HCT116 (cell line): ENCODE measurements at regions not wholly inside any gene's neighbourhood (a gene's known extent, or its start where the extent isn't known, plus 50 kb on each side); places are given as distances from the start of the nearest gene placed in this dataset.
A peak's percentile ranks its signal among the peaks of the same experiment; 100 is the strongest.

ENCODE experiments used
- ATAC-seq: fragments of 200-7000 bp; cut with Tn5 transposase; 2 replicates; pipeline ENCODE4 v1.9.1; 2020; ENCODE audit warnings: mild to moderate bottlenecking, moderate library complexity
- BruUV-seq: library from RNA; stranded (reverse); fragments of 400-500 nt; replicated peaks from 2 replicates; lab custom pipeline; 2021; lab: Mats Ljungman, UMichigan
- CTCF ChIA-PET: fragments of 300-600 bp; sonication (Branson Sonifier 250); formaldehyde crosslinking; loops from one replicate; lab custom pipeline; 2021; ENCODE audit warnings: antibody characterized with exemption; lab: Charles Lee
- POLR2A ChIA-PET: fragments of 300-600, 350-600 bp; sonication (Branson Sonifier 250); formaldehyde crosslinking; loops from one replicate; lab custom pipeline; 2021; ENCODE audit warnings: antibody characterized with exemption; lab: Charles Lee
- RAD21 ChIA-PET, 2 experiments: fragments of 300-600 bp; sonication (Branson Sonifier 250); formaldehyde crosslinking; loops; one replicate each; lab custom pipeline; 2023; ENCODE audit warnings: low total read pairs in 2 of 2; ENCODE audit not compliant: uncharacterized antibody in 2 of 2, unreplicated experiment in 2 of 2, low non-redundant PET in 1 of 2; lab: Charles Lee
- DNase-seq: peaks from one replicate; pipeline ENCODE4 v3.0.0-alpha.2; 2010; ENCODE audit warnings: low read depth, low spot score
- H2AFZ ChIP-seq: fragments of 200-600 bp; shearing (Covaris generic), sonication (generic); 2 replicates; pipeline ENCODE4 v1.6.1; 2017; ENCODE audit warnings: low read depth, mixed run types, mixed read lengths, antibody characterized with exemption, low read length; ENCODE audit not compliant: poor library complexity, severe bottlenecking
- H3K27ac ChIP-seq: 2 replicates; pipeline ENCODE4 v1.5.1; 2012; ENCODE audit warnings: low read depth, low read length
- H3K27me3 ChIP-seq: fragments of 200-600 bp; sonication (generic); 2 replicates; pipeline ENCODE4 v1.6.1; 2016; ENCODE audit warnings: mixed run types, low read length, mixed read lengths; ENCODE audit not compliant: insufficient read depth
- H3K36me3 ChIP-seq, 2 experiments: fragments of 200-500 bp in 1 of 2; fragments of 200-600 bp in 1 of 2; sonication (Bioruptor generic) in 1 of 2; sonication (generic) in 1 of 2; 2 replicates each; pipeline versions ENCODE4 v1.5.1 to v1.6.1; 2014 to 2016; ENCODE audit warnings: low read length in 2 of 2, inconsistent platforms in 1 of 2, mixed read lengths in 1 of 2, mixed run types in 1 of 2; ENCODE audit not compliant: insufficient read depth in 2 of 2, control insufficient read depth in 1 of 2
- H3K4me1 ChIP-seq, 2 experiments: fragments of 200-600 bp in 1 of 2; sonication (generic) in 1 of 2; 2 replicates each; pipeline versions ENCODE4 v1.5.1 to v1.6.1; 2012 to 2017; ENCODE audit warnings: low read length in 2 of 2, inconsistent platforms in 1 of 2, mild to moderate bottlenecking in 1 of 2, mixed read lengths in 1 of 2, mixed run types in 1 of 2, moderate library complexity in 1 of 2; ENCODE audit not compliant: insufficient read depth in 2 of 2, control insufficient read depth in 1 of 2
- H3K4me2 ChIP-seq: fragments of 200-600 bp; sonication (generic); 2 replicates; pipeline ENCODE4 v1.6.1; 2017; ENCODE audit warnings: mixed run types, low read length, mixed read lengths
- H3K4me3 ChIP-seq, 2 experiments: fragments of 200-600 bp in 1 of 2; sonication (generic) in 1 of 2; replicated peaks in 1 of 2; 2 replicates each; pipeline ENCODE4 v1.5.1; 2011 to 2016; ENCODE audit warnings: low read length in 2 of 2, control low read depth in 1 of 2, low read depth in 1 of 2, mild to moderate bottlenecking in 1 of 2, mixed read lengths in 1 of 2, mixed run types in 1 of 2
- H3K79me2 ChIP-seq: fragments of 200-600 bp; sonication (generic); 2 replicates; pipeline ENCODE4 v1.6.1; 2017; ENCODE audit warnings: mild to moderate bottlenecking, mixed run types, low read length, moderate library complexity, mixed read lengths; ENCODE audit not compliant: insufficient read depth
- H3K9ac ChIP-seq: fragments of 200-600 bp; sonication (generic); 2 replicates; pipeline ENCODE4 v1.6.1; 2016; ENCODE audit warnings: low read length, mixed read lengths
- H3K9me2 ChIP-seq: fragments of 200-600 bp; sonication (generic), shearing (Covaris generic); 2 replicates; pipeline ENCODE4 v1.6.1; 2017; ENCODE audit warnings: mixed run types, mild to moderate bottlenecking, moderate library complexity; ENCODE audit not compliant: insufficient read depth
- H3K9me3 ChIP-seq, 2 experiments: fragments of 200-500 bp in 1 of 2; fragments of 200-600 bp in 1 of 2; sonication (Bioruptor generic) in 1 of 2; sonication (generic) in 1 of 2; 2 replicates each; pipeline ENCODE4 v1.6.1; 2014 to 2017; ENCODE audit warnings: low read length in 2 of 2, mixed read lengths in 2 of 2, inconsistent platforms in 1 of 2, low read depth in 1 of 2, mild to moderate bottlenecking in 1 of 2, mixed run types in 1 of 2, moderate library complexity in 1 of 2; ENCODE audit not compliant: control insufficient read depth in 1 of 2, insufficient read depth in 1 of 2
- H4K20me1 ChIP-seq: fragments of 200-600 bp; sonication (generic), shearing (Covaris generic); 2 replicates; pipeline ENCODE4 v1.6.1; 2017; ENCODE audit warnings: mixed run types, mild to moderate bottlenecking, moderate library complexity; ENCODE audit not compliant: insufficient read depth
- CBX3 ChIP-seq: IDR thresholded peaks from 2 replicates; pipeline ENCODE4 v1.6.1; 2012; ENCODE audit warnings: low read depth
- CEBPB ChIP-seq: IDR thresholded peaks from 2 replicates; pipeline ENCODE4 v1.6.1; 2012; ENCODE audit warnings: low read depth
- EGR1 ChIP-seq: IDR thresholded peaks from 2 replicates; pipeline ENCODE4 v1.6.1; 2012; ENCODE audit warnings: low read depth
- EZH2 ChIP-seq: fragments of 200-600 bp; sonication (generic); IDR thresholded peaks from 2 replicates; pipeline ENCODE4 v1.6.1; 2017; ENCODE audit warnings: antibody characterized with exemption, mixed run types
- FOSL1 ChIP-seq: IDR thresholded peaks from 2 replicates; pipeline ENCODE4 v1.6.1; 2012; ENCODE audit warnings: low read depth
- JUND ChIP-seq: IDR thresholded peaks from 2 replicates; pipeline ENCODE4 v1.6.1; 2012
- POLR2A ChIP-seq: IDR thresholded peaks from 2 replicates; pipeline ENCODE4 v1.7.0; 2011; ENCODE audit warnings: borderline replicate concordance; ENCODE audit not compliant: insufficient read depth, insufficient read length; ENCODE audit errors: extremely low read depth
- POLR2AphosphoS5 ChIP-seq: IDR thresholded peaks from 2 replicates; pipeline ENCODE4 v1.6.1; 2011; ENCODE audit warnings: mild to moderate bottlenecking, low read depth, low read length, moderate library complexity
- RAD21 ChIP-seq: IDR thresholded peaks from 2 replicates; pipeline ENCODE4 v1.6.1; 2012; ENCODE audit warnings: low read depth, mild to moderate bottlenecking
- SIN3A ChIP-seq: IDR thresholded peaks from 2 replicates; pipeline ENCODE4 v1.6.1; 2012; ENCODE audit warnings: low read depth
- SP1 ChIP-seq: IDR thresholded peaks from 2 replicates; pipeline ENCODE4 v1.6.1; 2012; ENCODE audit warnings: low read depth
- SRF ChIP-seq: IDR thresholded peaks from 2 replicates; pipeline ENCODE4 v1.6.1; 2012; ENCODE audit warnings: low read depth
- TCF7L2 ChIP-seq: IDR thresholded peaks from 2 replicates; pipeline ENCODE4 v1.7.0; 2011; ENCODE audit warnings: borderline replicate concordance, inconsistent platforms; ENCODE audit not compliant: insufficient read depth, insufficient read length; ENCODE audit errors: extremely low read depth
- YY1 ChIP-seq: IDR thresholded peaks from 2 replicates; pipeline ENCODE4 v1.6.1; 2011; ENCODE audit warnings: low read length, low read depth, moderate library complexity, mild to moderate bottlenecking; ENCODE audit not compliant: insufficient replicate concordance; ENCODE audit errors: extremely low read depth
- ZFX ChIP-seq: fragments of 450-650 bp; IDR thresholded peaks from 2 replicates; pipeline ENCODE4 v1.6.1; 2017
- ZNF274 ChIP-seq: fragments of 200-500 bp; sonication (Bioruptor generic); IDR thresholded peaks from 2 replicates; pipeline ENCODE4 v1.6.1; 2014; ENCODE audit warnings: mild to moderate bottlenecking, low read depth, low read length, inconsistent platforms
- intact Hi-C: fragments of 100-400 bp; cut with micrococcal nuclease; formaldehyde crosslinking; loops from 2 replicates; pipeline ENCODE4 v1.10.0; 2022
- TF ChIP-seq, protein P1 (sequence below): IDR thresholded peaks from 2 replicates; pipeline ENCODE4 v1.6.1; 2011; ENCODE audit warnings: mild to moderate bottlenecking, low read length, moderate library complexity; ENCODE audit not compliant: insufficient replicate concordance; ENCODE audit errors: extremely low read depth
- TF ChIP-seq, protein P2 (sequence below): IDR thresholded peaks from 2 replicates; pipeline ENCODE4 v1.6.1; 2012; ENCODE audit warnings: low read depth
- TF ChIP-seq, protein P3 (sequence below): IDR thresholded peaks from 2 replicates; pipeline ENCODE4 v1.6.1; 2012
- TF ChIP-seq, protein P4 (sequence below): IDR thresholded peaks from 2 replicates; pipeline ENCODE4 v1.6.1; 2012

DNA sequence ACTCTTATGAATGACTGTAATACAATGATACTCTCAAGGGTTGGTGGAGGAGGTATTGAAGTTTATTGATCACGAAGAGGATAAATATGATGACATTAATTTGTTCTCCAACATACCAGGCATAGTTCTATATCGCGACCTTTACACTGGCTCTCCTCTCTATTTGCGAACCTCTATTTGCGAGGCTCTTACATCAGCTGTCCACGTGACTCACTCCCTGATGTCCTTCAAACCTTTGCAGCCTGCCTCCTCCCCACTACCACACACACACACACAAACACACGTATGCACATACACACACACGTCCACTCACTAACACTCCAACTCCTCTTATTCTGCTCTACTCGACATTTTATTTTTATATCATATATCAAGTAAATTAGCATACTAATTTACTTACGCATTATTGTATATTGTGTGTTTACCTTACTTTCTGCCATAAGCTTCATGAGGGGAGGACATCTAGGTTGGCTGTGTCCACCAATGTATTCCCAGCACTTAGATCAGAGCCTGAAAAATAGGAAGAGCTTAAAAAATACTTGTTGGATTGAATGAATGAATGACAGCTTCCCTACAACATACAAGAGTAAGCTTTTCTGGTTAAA is 53.3 kb upstream of the TNFRSF21 start:
- POLR2A ChIA-PET = no interaction called here
- no peak for ATAC-seq
- intact Hi-C loops = no loop called here
- TF ChIP-seq, protein P1, sequence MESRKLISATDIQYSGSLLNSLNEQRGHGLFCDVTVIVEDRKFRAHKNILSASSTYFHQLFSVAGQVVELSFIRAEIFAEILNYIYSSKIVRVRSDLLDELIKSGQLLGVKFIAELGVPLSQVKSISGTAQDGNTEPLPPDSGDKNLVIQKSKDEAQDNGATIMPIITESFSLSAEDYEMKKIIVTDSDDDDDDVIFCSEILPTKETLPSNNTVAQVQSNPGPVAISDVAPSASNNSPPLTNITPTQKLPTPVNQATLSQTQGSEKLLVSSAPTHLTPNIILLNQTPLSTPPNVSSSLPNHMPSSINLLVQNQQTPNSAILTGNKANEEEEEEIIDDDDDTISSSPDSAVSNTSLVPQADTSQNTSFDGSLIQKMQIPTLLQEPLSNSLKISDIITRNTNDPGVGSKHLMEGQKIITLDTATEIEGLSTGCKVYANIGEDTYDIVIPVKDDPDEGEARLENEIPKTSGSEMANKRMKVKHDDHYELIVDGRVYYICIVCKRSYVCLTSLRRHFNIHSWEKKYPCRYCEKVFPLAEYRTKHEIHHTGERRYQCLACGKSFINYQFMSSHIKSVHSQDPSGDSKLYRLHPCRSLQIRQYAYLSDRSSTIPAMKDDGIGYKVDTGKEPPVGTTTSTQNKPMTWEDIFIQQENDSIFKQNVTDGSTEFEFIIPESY = no peak
- TF ChIP-seq SRF = 0 out of 2 replicates have a peak, but pooled peaks have one; percentile 22
- TF ChIP-seq, protein P2, sequence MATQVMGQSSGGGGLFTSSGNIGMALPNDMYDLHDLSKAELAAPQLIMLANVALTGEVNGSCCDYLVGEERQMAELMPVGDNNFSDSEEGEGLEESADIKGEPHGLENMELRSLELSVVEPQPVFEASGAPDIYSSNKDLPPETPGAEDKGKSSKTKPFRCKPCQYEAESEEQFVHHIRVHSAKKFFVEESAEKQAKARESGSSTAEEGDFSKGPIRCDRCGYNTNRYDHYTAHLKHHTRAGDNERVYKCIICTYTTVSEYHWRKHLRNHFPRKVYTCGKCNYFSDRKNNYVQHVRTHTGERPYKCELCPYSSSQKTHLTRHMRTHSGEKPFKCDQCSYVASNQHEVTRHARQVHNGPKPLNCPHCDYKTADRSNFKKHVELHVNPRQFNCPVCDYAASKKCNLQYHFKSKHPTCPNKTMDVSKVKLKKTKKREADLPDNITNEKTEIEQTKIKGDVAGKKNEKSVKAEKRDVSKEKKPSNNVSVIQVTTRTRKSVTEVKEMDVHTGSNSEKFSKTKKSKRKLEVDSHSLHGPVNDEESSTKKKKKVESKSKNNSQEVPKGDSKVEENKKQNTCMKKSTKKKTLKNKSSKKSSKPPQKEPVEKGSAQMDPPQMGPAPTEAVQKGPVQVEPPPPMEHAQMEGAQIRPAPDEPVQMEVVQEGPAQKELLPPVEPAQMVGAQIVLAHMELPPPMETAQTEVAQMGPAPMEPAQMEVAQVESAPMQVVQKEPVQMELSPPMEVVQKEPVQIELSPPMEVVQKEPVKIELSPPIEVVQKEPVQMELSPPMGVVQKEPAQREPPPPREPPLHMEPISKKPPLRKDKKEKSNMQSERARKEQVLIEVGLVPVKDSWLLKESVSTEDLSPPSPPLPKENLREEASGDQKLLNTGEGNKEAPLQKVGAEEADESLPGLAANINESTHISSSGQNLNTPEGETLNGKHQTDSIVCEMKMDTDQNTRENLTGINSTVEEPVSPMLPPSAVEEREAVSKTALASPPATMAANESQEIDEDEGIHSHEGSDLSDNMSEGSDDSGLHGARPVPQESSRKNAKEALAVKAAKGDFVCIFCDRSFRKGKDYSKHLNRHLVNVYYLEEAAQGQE = no peak
- no peak for TF ChIP-seq POLR2A
- no peak for TF ChIP-seq ZNF274
- no peak for TF ChIP-seq FOSL1
- TF ChIP-seq TCF7L2 = no peak
- TF ChIP-seq POLR2AphosphoS5 = 0 out of 2 replicates have a peak, but pooled peaks have one; percentile 26
- TF ChIP-seq, protein P3, sequence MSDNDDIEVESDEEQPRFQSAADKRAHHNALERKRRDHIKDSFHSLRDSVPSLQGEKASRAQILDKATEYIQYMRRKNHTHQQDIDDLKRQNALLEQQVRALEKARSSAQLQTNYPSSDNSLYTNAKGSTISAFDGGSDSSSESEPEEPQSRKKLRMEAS = peak; percentile 43; the same call in 1 of the 2 replicates
- TF ChIP-seq CEBPB = peak; percentile 85
- no peak for TF ChIP-seq YY1
- no peak for TF ChIP-seq ZFX
- peak; percentile 48 for TF ChIP-seq JUND
- no peak for TF ChIP-seq EZH2
- TF ChIP-seq RAD21 = 0 out of 2 replicates have a peak, but pooled peaks have one; percentile 12
- TF ChIP-seq CBX3 = peak; percentile 60; the same call in 1 of the 2 replicates
- no peak for TF ChIP-seq SIN3A
- TF ChIP-seq SP1 = peak; percentile 62
- no peak for TF ChIP-seq EGR1
- TF ChIP-seq, protein P4, sequence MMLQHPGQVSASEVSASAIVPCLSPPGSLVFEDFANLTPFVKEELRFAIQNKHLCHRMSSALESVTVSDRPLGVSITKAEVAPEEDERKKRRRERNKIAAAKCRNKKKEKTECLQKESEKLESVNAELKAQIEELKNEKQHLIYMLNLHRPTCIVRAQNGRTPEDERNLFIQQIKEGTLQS = 0 out of 2 replicates have a peak, but pooled peaks have one; percentile 24

More for the DNA sequence above, 53.3 kb upstream of the TNFRSF21 start:
- RAD21 ChIA-PET = no interaction called here
- DNase-seq = peak; percentile 43
- Histone ChIP-seq H3K9me3 (no peaks in the 10 kb centered on the region), H2AFZ (no peak overlapping the region), H4K20me1 (no peaks in the 10 kb centered on the region), H3K27me3 (no peaks in the 10 kb centered on the region), H3K4me1 (no peaks in the 10 kb centered on the region), H3K9me2 (no peaks in the 10 kb centered on the region), H3K27ac (no peak overlapping the region), H3K36me3 (no peaks in the 10 kb centered on the region), H3K4me2 (no peak overlapping the region), H3K9ac (no peak overlapping the region), H3K4me3 (no peak overlapping the region), H3K79me2 (no peaks in the 10 kb centered on the region)
- no TSS peak for BruUV-seq
- CTCF ChIA-PET = interaction anchor here (0.8 kb wide), 1 partner anchor 15 kb away, joined by 3 read pairs; no protein-coding TSS in a partner anchor
